Hindlimb muscle (tissue), 1 donor: ENCODE measurements at regions not wholly inside any gene's neighbourhood (a gene's known extent, or its start where the extent isn't known, plus 50 kb on each side); places are given as distances from the start of the nearest gene placed in this dataset.
"Not testable (repeated sequence)": the region's sequence is repeated elsewhere in the genome, so short reads cannot be mapped to it uniquely, and the experiment has no call there.

Experiments used
- DNase-seq: peaks from one replicate; pipeline ENCODE4 v3.0.0-alpha.2; 2013

GRCh38 chr11:27241311-27242122, 121.5 kb downstream of the CCDC34 start:
- DNase-seq, result no peak

GRCh38 chr11:27239305-27239942, 123.6 kb downstream of the CCDC34 start:
- peak; percentile 72 for DNase-seq

GRCh38 chr11:27238811-27239210, 124.2 kb downstream of the CCDC34 start:
- DNase-seq, result no peak

GRCh38 chr11:27237643-27238042, 125.4 kb downstream of the CCDC34 start:
- no peak for DNase-seq

GRCh38 chr11:27234961-27235360, 128.1 kb downstream of the CCDC34 start:
- DNase-seq, result no peak

GRCh38 chr11:27234043-27234668, 128.9 kb downstream of the CCDC34 start:
- DNase-seq, result no peak

GRCh38 chr11:27233654-27234042, 129.4 kb downstream of the CCDC34 start:
- DNase-seq, result no peak

- no peak for DNase-seq
Measured at GRCh38 chr11:27231530-27231929, 131.5 kb downstream of the CCDC34 start.

- no peak for DNase-seq
Measured at GRCh38 chr11:27230192-27230572, 132.8 kb downstream of the CCDC34 start.

- DNase-seq, result no peak
Measured at GRCh38 chr11:27229511-27230191, 133.4 kb downstream of the CCDC34 start.

GRCh38 chr11:27228906-27229290, 134.1 kb downstream of the CCDC34 start:
- no peak for DNase-seq

GRCh38 chr11:27228232-27228905, 134.6 kb downstream of the CCDC34 start:
- DNase-seq, result no peak

- no peak for DNase-seq
Measured at GRCh38 chr11:27227736-27228135, 135.3 kb downstream of the CCDC34 start.

- not testable (repeated sequence) for DNase-seq
Measured at GRCh38 chr11:27219487-27220039, 143.5 kb downstream of the CCDC34 start.

GRCh38 chr11:27218421-27219038, 144.5 kb downstream of the CCDC34 start:
- DNase-seq, result no peak

- no peak for DNase-seq
Measured at GRCh38 chr11:27217948-27218420, 145.0 kb downstream of the CCDC34 start.

GRCh38 chr11:27217496-27217895, 145.5 kb downstream of the CCDC34 start:
- DNase-seq, result no peak

GRCh38 chr11:27216270-27217149, 146.5 kb downstream of the CCDC34 start:
- DNase-seq, result peak; percentile 84

- no peak for DNase-seq
Measured at GRCh38 chr11:27215471-27216269, 147.3 kb downstream of the CCDC34 start.

- no peak for DNase-seq
Measured at GRCh38 chr11:27214713-27215112, 148.3 kb downstream of the CCDC34 start.
